NCI-H510A (cell line): ENCODE measurements at regions not wholly inside any gene's neighbourhood (a gene's known extent, or its start where the extent isn't known, plus 50 kb on each side); places are given as distances from the start of the nearest gene placed in this dataset.
"Not testable (repeated sequence)": the region's sequence is repeated elsewhere in the genome, so short reads cannot be mapped to it uniquely, and the experiment has no call there.

Experiments used
- DNase-seq: peaks from one replicate; lab custom pipeline; 2025; lab: John Stamatoyannopoulos, UW

DNA sequence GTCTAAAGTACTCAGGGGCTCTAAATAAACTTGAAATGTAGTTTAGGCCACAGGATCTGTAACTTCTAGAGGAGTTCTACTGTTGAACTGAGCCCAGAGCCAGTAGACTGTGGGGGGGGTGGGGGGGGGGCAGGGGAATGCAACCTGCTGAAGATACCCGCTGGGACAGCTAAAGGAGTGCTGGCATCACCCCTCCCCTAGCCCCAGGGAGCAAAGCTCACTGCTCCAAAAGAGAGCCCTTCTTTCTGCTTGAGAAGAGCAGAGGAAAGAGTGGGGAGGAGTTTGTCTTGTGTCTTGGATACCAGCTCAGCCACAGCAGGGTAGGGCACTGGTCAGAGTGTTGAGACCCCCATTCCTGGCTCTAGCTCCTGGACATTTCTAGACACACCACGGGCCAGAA lies 414.0 kb upstream of the KLHL29 start:
- DNase-seq = no peak

DNA sequence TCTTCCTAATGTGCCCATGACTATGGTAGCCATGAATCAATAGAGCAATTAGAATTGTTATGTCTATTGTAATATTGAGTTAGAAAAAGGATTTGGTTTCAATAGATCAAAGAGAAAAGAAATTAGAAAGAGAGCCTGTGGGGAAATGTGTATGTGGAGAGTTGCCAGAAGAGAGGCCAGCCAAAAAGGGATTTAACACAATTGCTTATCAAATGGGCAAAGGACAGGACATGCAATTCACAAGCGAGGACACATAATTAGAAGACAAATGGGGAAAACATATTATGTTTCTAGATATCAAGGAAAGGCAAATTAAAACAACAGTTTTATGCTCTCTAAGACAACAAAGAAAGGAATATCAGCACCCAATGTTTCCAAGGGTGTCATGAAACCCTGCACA lies 403.2 kb upstream of the KLHL29 start:
- no peak for DNase-seq

DNA sequence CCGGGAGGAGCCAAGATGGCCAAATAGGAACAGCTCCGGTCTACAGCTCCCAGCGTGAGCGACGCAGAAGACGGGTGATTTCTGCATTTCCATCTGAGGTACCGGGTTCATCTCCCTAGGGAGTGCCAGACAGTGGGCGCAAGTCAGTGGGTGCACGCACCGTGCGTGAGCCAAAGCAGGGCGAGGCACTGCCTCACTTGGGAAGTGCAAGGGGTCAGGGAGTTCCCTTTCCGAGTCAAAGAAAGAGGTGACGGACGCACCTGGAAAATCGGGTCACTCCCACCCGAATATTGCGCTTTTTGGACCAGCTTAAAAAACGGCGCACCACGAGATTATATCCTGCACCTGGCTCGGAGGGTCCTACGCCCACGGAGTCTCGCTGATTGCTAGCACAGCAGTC lies 400.8 kb upstream of the KLHL29 start:
- DNase-seq = not testable (repeated sequence)

GRCh38 chr2:22990246-22990645 lies 394.7 kb upstream of the KLHL29 start:
- no peak for DNase-seq

GRCh38 chr2:22991844-22992243 lies 393.1 kb upstream of the KLHL29 start:
- no peak for DNase-seq

DNA sequence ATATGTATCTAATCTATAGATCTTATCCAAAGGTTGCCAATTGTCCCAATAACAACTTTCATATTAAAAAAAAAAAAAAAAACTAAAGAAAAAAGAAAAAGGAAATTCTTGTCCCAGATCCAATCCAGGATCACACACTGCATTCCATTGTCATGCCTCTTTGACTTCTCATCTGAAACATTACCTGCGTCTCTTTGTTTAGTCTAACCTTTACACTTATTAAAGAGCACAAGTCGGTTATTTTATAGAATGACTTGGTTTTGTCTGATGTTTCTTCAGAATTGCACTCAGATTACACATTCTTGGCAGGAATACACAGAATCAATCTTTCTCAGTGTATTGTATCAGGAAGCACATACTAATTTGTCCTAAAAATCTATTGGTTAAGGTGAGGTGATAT lies 392.5 kb upstream of the KLHL29 start:
- no peak for DNase-seq

GRCh38 chr2:22993250-22993649 lies 391.7 kb upstream of the KLHL29 start:
- DNase-seq = no peak

DNA sequence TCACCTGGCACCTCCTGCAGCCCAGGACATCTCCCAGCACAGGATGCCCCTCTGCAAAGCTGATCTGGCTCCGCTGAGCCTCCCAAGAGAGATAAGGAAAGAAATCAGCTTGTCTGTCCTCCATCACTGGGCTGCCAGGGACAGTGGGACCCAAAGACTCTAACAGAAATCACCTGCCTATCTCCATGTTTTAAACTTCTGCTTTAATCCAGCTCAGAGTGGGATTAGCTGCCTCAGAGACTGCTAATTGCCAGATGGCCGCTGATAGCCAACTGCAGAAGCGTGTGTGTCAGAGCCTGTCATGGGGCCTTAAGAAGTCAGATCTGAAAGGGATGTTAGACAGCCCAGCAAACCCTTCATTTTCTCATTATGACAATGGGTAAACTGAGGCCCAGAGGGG lies 389.4 kb upstream of the KLHL29 start:
- DNase-seq = no peak

GRCh38 chr2:22996911-22997310 lies 388.1 kb upstream of the KLHL29 start:
- no peak for DNase-seq

DNA sequence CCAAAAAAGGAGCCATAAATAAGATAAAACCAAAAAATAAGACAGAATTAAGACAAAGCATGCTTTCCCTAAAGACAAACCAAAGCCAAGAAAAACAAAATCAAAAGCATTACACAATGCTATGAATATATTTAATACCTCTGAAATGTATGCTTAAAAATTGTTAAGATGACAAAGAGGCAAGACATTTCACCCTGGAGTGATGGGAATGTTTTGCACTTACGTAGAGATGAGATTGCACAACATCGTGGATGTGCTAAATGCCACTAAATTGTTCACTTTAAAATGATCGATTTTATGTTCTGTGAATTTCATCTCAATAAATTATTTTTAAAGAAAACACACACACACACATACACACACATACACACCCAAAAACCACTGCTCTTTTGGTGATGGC lies 386.6 kb upstream of the KLHL29 start:
- no peak for DNase-seq

DNA sequence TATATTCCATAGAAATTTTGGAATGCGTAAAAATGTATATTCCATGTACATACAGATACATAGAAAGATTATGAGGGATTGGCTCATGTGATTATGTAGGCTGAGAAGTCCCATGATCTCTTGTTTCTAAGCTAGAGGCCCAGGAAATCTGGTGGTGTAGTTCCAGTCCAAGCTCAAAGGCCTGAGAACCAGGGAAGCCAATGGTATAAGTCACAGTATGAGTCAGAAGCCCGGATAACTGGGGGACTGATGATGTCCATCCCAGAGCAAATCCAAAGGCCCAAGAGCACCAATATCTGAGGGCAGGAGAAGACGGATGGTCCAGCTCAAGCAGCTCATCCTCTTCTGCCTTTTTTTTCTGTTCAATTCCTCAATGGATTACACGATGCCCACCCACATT lies 385.0 kb upstream of the KLHL29 start:
- DNase-seq = no peak

DNA sequence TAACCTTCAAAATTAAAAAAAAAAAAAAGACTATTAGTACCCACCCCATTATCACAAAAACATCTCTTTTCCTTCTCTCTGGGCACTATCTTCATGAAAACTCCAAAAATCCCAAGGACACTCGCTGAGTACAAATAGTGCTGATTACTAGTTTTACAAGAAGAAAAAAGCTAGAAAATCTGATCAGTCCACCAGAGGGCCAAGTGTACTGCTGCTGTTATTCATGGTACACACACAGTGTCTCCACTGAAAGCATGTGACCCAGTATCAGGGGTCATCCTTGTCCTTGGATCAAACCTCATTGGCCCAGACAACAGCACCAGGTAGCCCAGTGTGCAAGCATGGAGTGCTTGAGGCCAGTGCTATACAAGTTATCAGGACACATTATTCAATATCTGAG lies 382.7 kb upstream of the KLHL29 start:
- no peak for DNase-seq

GRCh38 chr2:23005469-23005868 lies 379.5 kb upstream of the KLHL29 start:
- DNase-seq = no peak

GRCh38 chr2:23007631-23008235 lies 377.2 kb upstream of the KLHL29 start:
- no peak for DNase-seq

DNA sequence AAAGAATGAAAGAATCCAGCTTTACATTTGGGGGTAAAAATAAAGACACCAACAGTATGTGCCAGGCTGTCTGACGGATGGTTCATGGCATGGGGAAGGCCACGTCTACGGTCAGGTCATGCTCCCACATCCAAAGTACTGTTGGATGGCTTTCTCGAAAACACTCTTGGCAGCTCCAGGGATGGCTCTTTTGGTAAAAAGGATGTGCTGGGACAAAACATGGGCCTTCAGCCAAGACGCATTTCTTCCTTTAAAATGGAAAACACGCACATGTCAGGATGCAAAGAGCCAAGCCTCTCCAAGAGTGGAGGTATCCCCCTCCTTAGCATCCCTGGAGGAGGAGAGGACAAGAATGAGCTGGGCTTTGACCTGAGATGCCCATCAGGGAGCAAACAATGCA lies 376.5 kb upstream of the KLHL29 start:
- DNase-seq = no peak

DNA sequence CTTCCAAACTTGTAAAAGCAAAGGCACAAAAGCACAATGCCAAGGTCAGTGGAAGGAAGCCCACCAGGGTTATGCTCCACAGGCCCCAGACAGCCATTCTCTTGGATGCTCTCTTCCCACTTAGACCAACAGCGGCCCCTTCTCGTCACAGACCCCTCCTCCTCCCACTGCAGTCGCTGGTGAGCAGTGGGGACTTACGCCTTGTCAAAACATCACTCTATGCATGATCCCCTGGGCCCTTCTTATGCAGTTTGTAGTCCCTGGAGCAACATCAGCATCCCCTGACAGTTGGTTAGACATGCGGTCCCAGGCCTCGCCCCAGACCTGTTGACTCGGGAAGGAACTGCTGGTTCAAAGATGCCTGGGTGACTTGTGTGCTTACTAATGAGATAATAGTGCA lies 376.0 kb upstream of the KLHL29 start:
- no peak for DNase-seq

GRCh38 chr2:23009545-23010149 lies 375.3 kb upstream of the KLHL29 start:
- no peak for DNase-seq

GRCh38 chr2:23012499-23012898 lies 372.5 kb upstream of the KLHL29 start:
- no peak for DNase-seq

DNA sequence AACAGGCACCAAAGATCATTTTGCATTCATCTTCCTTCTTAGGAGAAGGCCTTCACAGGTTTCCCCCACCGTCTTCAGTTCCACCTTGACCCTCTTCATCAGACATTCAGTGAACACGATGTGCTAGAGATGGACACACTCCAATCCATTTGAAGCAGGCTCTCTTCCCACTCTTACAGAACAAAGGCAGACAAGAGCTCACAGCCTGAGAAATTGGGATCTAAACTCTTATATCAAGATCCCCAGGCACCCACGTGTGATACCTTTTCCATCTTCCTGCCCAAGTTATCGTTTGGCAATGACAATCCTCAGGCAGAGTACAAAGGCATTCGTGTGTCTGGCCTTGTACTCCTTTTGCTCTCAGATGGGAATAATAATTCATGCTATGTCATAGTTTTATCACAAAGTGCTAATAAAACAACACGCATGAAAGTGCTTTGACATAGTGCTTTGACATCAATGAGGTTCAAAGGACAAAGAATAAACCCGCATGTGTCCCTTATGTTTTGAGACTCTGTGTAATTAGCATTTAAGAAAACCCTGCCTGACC lies 369.3 kb upstream of the KLHL29 start:
- no peak for DNase-seq

DNA sequence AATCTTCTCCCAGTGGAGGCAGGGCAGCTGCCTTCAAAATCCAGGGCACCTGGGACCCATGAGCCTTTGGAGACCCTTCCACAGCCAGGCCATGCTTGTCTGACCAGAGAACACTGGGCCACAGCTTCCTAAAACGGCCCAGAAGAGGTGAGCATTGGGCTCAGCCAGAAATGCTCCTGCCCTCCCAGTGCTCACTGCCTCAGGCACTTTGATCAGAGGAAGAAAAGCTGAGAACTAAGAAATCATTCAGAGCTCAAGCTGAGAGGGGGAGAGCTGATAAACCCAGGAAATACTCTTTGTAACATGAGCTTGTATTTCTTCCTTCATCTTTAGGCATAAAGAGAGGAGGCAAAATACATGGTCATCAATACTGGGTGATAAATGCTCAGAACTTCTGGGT lies 365.5 kb upstream of the KLHL29 start:
- no peak for DNase-seq

DNA sequence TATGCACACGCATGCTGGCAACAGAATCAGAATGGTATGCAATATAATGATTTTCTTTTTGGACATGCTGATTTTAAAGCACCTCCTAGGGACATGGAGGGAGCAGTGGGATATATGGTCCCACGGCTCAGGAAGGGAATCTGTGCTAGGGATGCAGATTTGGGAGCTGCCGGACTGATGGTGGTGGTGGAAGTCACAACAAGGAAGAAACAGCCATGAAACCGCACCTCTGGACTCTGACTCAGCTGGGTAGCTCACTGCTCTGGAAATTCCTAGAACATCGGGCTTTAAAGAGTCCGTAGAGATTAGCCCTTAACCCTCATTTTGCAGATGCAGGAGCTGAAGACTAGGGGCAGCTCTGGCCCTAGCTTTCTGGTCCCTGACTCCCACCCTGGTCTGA lies 364.3 kb upstream of the KLHL29 start:
- DNase-seq = no peak

DNA sequence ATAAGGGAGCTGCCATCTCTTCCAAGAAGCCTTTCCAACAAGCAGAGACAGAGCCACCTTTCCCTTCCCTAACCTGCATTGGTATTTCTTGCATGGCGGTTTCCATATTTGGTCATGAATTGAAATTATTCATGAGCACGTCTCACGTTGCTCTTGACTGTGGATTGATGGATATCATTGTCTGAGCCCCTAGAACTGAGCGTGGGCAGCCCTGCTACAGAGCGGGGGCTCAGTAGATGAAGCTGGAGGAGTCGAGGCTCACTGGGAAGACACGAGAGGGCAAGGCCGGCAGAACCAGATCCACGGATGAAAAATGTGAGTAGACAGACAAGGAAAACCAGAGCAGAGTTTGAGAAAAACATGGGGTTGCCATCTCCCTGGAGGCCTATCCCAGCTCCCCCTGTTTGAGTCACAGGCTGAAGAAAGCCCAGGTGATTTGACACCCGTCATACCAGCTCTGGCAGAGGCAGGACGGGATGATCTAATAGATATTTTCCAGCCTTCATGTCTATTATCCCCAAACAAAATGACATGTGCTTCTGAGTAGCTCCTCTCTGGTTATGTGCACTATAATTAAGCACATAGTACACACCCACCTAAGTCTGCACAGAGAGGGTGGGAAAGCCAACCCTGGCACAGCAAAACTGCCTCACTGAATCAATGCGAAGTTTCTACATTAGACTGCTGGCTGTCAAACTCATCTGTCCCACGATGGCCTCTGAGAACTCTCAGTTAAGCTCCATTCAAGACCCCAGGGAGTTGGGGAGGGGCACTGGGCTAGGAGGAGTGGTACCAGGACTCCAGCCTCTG lies 363.5 kb upstream of the KLHL29 start:
- DNase-seq = no peak

DNA sequence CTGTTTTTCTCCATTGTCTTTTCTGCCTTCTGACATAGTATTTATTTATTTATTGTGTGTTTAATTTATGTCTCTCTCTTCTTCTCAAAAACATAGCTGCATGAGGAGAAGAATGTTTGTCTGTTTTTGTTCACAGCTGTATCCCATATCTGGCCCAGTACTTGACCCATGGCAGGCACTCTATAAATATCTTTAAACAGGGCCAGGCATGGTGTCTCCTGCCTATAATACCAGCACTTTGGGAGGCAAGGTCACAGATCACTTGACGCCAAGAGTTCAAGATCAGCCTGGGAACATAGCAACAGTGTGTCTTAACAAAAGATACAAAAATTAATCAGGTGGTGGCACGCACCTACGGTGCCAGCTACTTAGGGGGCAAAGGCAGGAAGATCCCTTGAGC lies 361.3 kb upstream of the KLHL29 start:
- DNase-seq = no peak
